ACC112 (cell line): ENCODE measurements at regions not wholly inside any gene's neighbourhood (a gene's known extent, or its start where the extent isn't known, plus 50 kb on each side); places are given as distances from the start of the nearest gene placed in this dataset.

Experiments
- H2AFZ ChIP-seq: fragments of 200-600 bp; sonication (generic); one replicate; pipeline ENCODE4 v1.6.0; 2017; ENCODE audit warnings: antibody characterized with exemption, low read length; ENCODE audit not compliant: unreplicated experiment
- H3K27ac ChIP-seq: fragments of 200-600 bp; sonication (generic); 2 replicates; pipeline ENCODE4 v1.5.1; 2014; ENCODE audit warnings: low read depth, mild to moderate bottlenecking, antibody characterized with exemption, low read length, moderate library complexity
- H3K27me3 ChIP-seq: fragments of 200-600 bp; sonication (generic); 2 replicates; pipeline ENCODE4 v1.6.1; 2014; ENCODE audit warnings: mild to moderate bottlenecking, antibody characterized with exemption, low read length, moderate library complexity, mixed read lengths; ENCODE audit not compliant: insufficient read depth
- H3K36me3 ChIP-seq: fragments of 200-600 bp; sonication (generic); 2 replicates; pipeline ENCODE4 v1.6.1; 2016; ENCODE audit warnings: mild to moderate bottlenecking, antibody characterized with exemption, low read length, moderate library complexity, mixed read lengths; ENCODE audit not compliant: insufficient read depth
- H3K4me1 ChIP-seq: fragments of 200-600 bp; sonication (generic); one replicate; pipeline ENCODE4 v1.6.1; 2016; ENCODE audit warnings: low read length, mixed read lengths; ENCODE audit not compliant: insufficient read depth, unreplicated experiment, control insufficient read depth
- H3K4me3 ChIP-seq: fragments of 200-600 bp; sonication (generic); 2 replicates; pipeline ENCODE4 v1.5.1; 2014; ENCODE audit warnings: mild to moderate bottlenecking, low read depth, low read length
- H3K79me2 ChIP-seq: fragments of 200-600 bp; sonication (generic); one replicate; pipeline ENCODE4 v1.6.0; 2016; ENCODE audit warnings: low read length; ENCODE audit not compliant: control insufficient read depth, unreplicated experiment, insufficient read depth

GRCh38 chr1:58902830-58903513 is 119.1 kb upstream of the JUN start:
- Histone ChIP-seq H3K4me1 (peaks cover 22% of the 10 kb centered on the region), H3K79me2 (no peaks in the 10 kb centered on the region), H3K36me3 (no peaks in the 10 kb centered on the region), H3K27me3 (no peaks in the 10 kb centered on the region), H2AFZ (peak overlapping the region; percentile 87), H3K4me3 (peak overlapping the region; percentile 77), H3K27ac (peak overlapping the region; percentile 95)

GRCh38 chr1:58903514-58904298 is 119.9 kb upstream of the JUN start:
- Histone ChIP-seq H3K36me3 (no peaks in the 10 kb centered on the region), H3K79me2 (no peaks in the 10 kb centered on the region), H3K27ac (peak overlapping the region; percentile 95), H3K4me1 (peaks cover 28% of the 10 kb centered on the region), H2AFZ (peak overlapping the region; percentile 87), H3K27me3 (no peaks in the 10 kb centered on the region), H3K4me3 (peak overlapping the region; percentile 77)

- no peaks in the 10 kb centered on the region for H3K27me3 ChIP-seq
- H3K79me2 ChIP-seq, result no peaks in the 10 kb centered on the region
- peak overlapping the region; percentile 95 for H3K27ac ChIP-seq
- H3K4me3 ChIP-seq, result peak overlapping the region; percentile 77
- H2AFZ ChIP-seq, result peak overlapping the region; percentile 87
- no peaks in the 10 kb centered on the region for H3K36me3 ChIP-seq
- H3K4me1 ChIP-seq, result peaks cover 36% of the 10 kb centered on the region
These were observed 120.7 kb upstream of the JUN start for GRCh38 chr1:58904299-58905125.

- no peak overlapping the region for H3K4me3 ChIP-seq
- no peak overlapping the region for H2AFZ ChIP-seq
- no peaks in the 10 kb centered on the region for H3K36me3 ChIP-seq
- H3K79me2 ChIP-seq, result no peaks in the 10 kb centered on the region
- H3K4me1 ChIP-seq, result peaks cover 41% of the 10 kb centered on the region
- H3K27me3 ChIP-seq, result no peaks in the 10 kb centered on the region
- H3K27ac ChIP-seq, result no peak overlapping the region
These were observed 121.3 kb upstream of the JUN start for GRCh38 chr1:58905126-58905490.

- Histone ChIP-seq H3K27ac (no peak overlapping the region), H3K27me3 (no peaks in the 10 kb centered on the region), H3K4me1 (peaks cover 42% of the 10 kb centered on the region), H3K36me3 (no peaks in the 10 kb centered on the region), H2AFZ (no peak overlapping the region), H3K4me3 (no peak overlapping the region), H3K79me2 (no peaks in the 10 kb centered on the region)
These were observed 121.9 kb upstream of the JUN start for GRCh38 chr1:58905628-58906221.

- Histone ChIP-seq H3K27ac (no peak overlapping the region), H3K4me3 (no peak overlapping the region), H3K79me2 (no peaks in the 10 kb centered on the region), H3K4me1 (peaks cover 32% of the 10 kb centered on the region), H3K36me3 (no peaks in the 10 kb centered on the region), H2AFZ (peak overlapping the region; percentile 9), H3K27me3 (no peaks in the 10 kb centered on the region)
These were observed 123.6 kb upstream of the JUN start for GRCh38 chr1:58907398-58907797.

- H2AFZ ChIP-seq, result no peak overlapping the region
- peak overlapping the region; percentile 72 for H3K27ac ChIP-seq
These were observed 125.0 kb upstream of the JUN start for GRCh38 chr1:58908561-58909560.

GRCh38 chr1:58909914-58910681 is 126.3 kb upstream of the JUN start:
- no peaks in the 10 kb centered on the region for H3K36me3 ChIP-seq
- no peak overlapping the region for H3K4me3 ChIP-seq
- no peak overlapping the region for H2AFZ ChIP-seq
- no peaks in the 10 kb centered on the region for H3K27me3 ChIP-seq
- H3K79me2 ChIP-seq, result no peaks in the 10 kb centered on the region
- H3K27ac ChIP-seq, result peak overlapping the region; percentile 72
- peaks cover 25% of the 10 kb centered on the region for H3K4me1 ChIP-seq

More at GRCh38 chr1:58908561-58909560, 125.0 kb upstream of the JUN start:
- no peaks in the 10 kb centered on the region for H3K36me3 ChIP-seq
- 0 out of 2 replicates have a peak overlapping the region, but pooled peaks have one; percentile 2 for H3K4me3 ChIP-seq
- H3K79me2 ChIP-seq, result no peaks in the 10 kb centered on the region
- peaks cover 25% of the 10 kb centered on the region for H3K4me1 ChIP-seq
- H3K27me3 ChIP-seq, result no peaks in the 10 kb centered on the region

- Histone ChIP-seq H2AFZ (no peak overlapping the region), H3K27ac (no peak overlapping the region), H3K27me3 (no peaks in the 10 kb centered on the region), H3K4me3 (no peak overlapping the region), H3K4me1 (peaks cover 21% of the 10 kb centered on the region), H3K79me2 (no peaks in the 10 kb centered on the region), H3K36me3 (no peaks in the 10 kb centered on the region)
These were observed 128.1 kb upstream of the JUN start for GRCh38 chr1:58911841-58912499.
